Panc1 (cell line): ENCODE measurements at regions not wholly inside any gene's neighbourhood (a gene's known extent, or its start where the extent isn't known, plus 50 kb on each side); places are given as distances from the start of the nearest gene placed in this dataset.
"Not testable (repeated sequence)": the region's sequence is repeated elsewhere in the genome, so short reads cannot be mapped to it uniquely, and the experiment has no call there.

Experiments
- ATAC-seq: fragments of 200-7000 bp; cut with Tn5 transposase; 2 replicates; pipeline ENCODE4 v1.9.1; 2020; ENCODE audit warnings: mild to moderate bottlenecking, moderate library complexity
- BruUV-seq: library from RNA; stranded (reverse); fragments of 400-500 nt; replicated peaks from 2 replicates; lab custom pipeline; 2021; lab: Mats Ljungman, UMichigan
- CTCF ChIA-PET: fragments of 300-600 bp; sonication (Branson Sonifier 250); formaldehyde crosslinking; loops from one replicate; lab custom pipeline; 2022; ENCODE audit warnings: antibody characterized with exemption; lab: Charles Lee
- POLR2A ChIA-PET: fragments of 300-600 bp; sonication (Branson Sonifier 250); formaldehyde crosslinking; loops from one replicate; lab custom pipeline; 2022; ENCODE audit warnings: antibody characterized with exemption; lab: Charles Lee
- DNase-seq: peaks from one replicate; pipeline ENCODE4 v3.0.0-alpha.2; 2010; ENCODE audit warnings: low read depth, low spot score
- H3K27ac ChIP-seq: 2 replicates; pipeline ENCODE4 v1.5.1; 2011; ENCODE audit warnings: mild to moderate bottlenecking, low read length, inconsistent platforms
- H3K27me3 ChIP-seq: fragments of 200-500 bp; sonication (Bioruptor generic); 2 replicates; pipeline ENCODE4 v1.6.0; 2014; ENCODE audit warnings: low read length, inconsistent platforms; ENCODE audit not compliant: control insufficient read depth, insufficient read depth
- H3K36me3 ChIP-seq: fragments of 200-500 bp; sonication (Bioruptor generic); 2 replicates; pipeline ENCODE4 v1.5.1; 2014; ENCODE audit warnings: inconsistent platforms, mild to moderate bottlenecking, low read length, moderate library complexity; ENCODE audit not compliant: control insufficient read depth, insufficient read depth
- H3K4me1 ChIP-seq: 2 replicates; pipeline ENCODE4 v1.5.1; 2011; ENCODE audit warnings: inconsistent platforms, mild to moderate bottlenecking, low read length, moderate library complexity; ENCODE audit not compliant: control insufficient read depth, insufficient read depth
- H3K4me3 ChIP-seq, 2 experiments: 2 replicates each; pipeline ENCODE4 v1.5.1; 2011 to 2012; ENCODE audit warnings: low read depth in 2 of 2, low read length in 2 of 2, mild to moderate bottlenecking in 2 of 2, inconsistent platforms in 1 of 2, moderate library complexity in 1 of 2
- H3K9me3 ChIP-seq: fragments of 200-500 bp; sonication (Bioruptor generic); 2 replicates; pipeline ENCODE4 v1.5.1; 2014; ENCODE audit warnings: low read depth, mild to moderate bottlenecking, inconsistent platforms, low read length, moderate library complexity; ENCODE audit not compliant: control insufficient read depth, insufficient read depth
- POLR2AphosphoS5 ChIP-seq: IDR thresholded peaks from 2 replicates; pipeline ENCODE4 v1.6.1; 2012; ENCODE audit warnings: mild to moderate bottlenecking, low read depth, low read length, moderate library complexity
- SIN3A ChIP-seq: IDR thresholded peaks from 2 replicates; pipeline ENCODE4 v1.6.1; 2012; ENCODE audit warnings: low read depth, mild to moderate bottlenecking, low read length, moderate library complexity, borderline replicate concordance; ENCODE audit not compliant: insufficient read depth
- TCF7L2 ChIP-seq: IDR thresholded peaks from 2 replicates; pipeline ENCODE4 v1.6.1; 2011; ENCODE audit warnings: mild to moderate bottlenecking, low read depth, low read length, inconsistent platforms
- in situ Hi-C: cut with HindIII; loops from 2 replicates; pipeline ENCODE4 v1.10.0; 2016; ENCODE audit warnings: low sequenced_read_pairs, low pct_unique_long_range_greater_than_20kb
- intact Hi-C: fragments of 100-400 bp; cut with micrococcal nuclease; formaldehyde crosslinking; loops from one replicate; pipeline ENCODE4 v1.10.0; 2022; ENCODE audit not compliant: unreplicated experiment
- TF ChIP-seq, protein P1 (sequence below): fragments of 450-650 bp; IDR thresholded peaks from 2 replicates; pipeline ENCODE4 v1.5.1; 2017; ENCODE audit warnings: mild to moderate bottlenecking
- TF ChIP-seq, protein P2 (sequence below), 2 experiments: IDR thresholded peaks; 2 replicates each; pipeline ENCODE4 v1.6.1; 2011 to 2012; ENCODE audit warnings: low read depth in 2 of 2, control low read depth in 1 of 2, low read length in 1 of 2, mild to moderate bottlenecking in 1 of 2, moderate library complexity in 1 of 2; ENCODE audit not compliant: insufficient read depth in 1 of 2

DNA sequence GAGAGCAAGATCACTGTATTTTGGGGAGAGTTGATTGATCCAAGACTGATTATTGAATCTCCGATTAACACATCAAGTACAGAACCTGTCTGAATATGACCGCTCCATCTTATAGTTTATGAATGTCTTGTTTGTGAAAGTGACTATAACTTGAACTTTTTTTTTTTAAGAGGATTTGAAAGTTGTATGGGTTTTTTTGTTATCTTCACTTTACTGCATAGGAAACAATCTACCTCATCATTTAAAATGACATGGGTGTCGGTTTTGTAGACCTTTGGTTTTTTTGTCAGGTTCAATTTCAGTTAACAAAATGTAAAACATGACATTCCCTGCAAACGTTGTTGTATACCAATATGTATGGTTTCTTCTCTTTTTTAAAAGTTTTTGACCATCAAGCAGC, 103.0 kb upstream of the NUDT6 start:
- TF ChIP-seq, protein P1, sequence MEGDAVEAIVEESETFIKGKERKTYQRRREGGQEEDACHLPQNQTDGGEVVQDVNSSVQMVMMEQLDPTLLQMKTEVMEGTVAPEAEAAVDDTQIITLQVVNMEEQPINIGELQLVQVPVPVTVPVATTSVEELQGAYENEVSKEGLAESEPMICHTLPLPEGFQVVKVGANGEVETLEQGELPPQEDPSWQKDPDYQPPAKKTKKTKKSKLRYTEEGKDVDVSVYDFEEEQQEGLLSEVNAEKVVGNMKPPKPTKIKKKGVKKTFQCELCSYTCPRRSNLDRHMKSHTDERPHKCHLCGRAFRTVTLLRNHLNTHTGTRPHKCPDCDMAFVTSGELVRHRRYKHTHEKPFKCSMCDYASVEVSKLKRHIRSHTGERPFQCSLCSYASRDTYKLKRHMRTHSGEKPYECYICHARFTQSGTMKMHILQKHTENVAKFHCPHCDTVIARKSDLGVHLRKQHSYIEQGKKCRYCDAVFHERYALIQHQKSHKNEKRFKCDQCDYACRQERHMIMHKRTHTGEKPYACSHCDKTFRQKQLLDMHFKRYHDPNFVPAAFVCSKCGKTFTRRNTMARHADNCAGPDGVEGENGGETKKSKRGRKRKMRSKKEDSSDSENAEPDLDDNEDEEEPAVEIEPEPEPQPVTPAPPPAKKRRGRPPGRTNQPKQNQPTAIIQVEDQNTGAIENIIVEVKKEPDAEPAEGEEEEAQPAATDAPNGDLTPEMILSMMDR: no peak
- TF ChIP-seq POLR2AphosphoS5: no peak
- no peak for TF ChIP-seq TCF7L2
- no peak for TF ChIP-seq SIN3A
- TF ChIP-seq, protein P2, sequence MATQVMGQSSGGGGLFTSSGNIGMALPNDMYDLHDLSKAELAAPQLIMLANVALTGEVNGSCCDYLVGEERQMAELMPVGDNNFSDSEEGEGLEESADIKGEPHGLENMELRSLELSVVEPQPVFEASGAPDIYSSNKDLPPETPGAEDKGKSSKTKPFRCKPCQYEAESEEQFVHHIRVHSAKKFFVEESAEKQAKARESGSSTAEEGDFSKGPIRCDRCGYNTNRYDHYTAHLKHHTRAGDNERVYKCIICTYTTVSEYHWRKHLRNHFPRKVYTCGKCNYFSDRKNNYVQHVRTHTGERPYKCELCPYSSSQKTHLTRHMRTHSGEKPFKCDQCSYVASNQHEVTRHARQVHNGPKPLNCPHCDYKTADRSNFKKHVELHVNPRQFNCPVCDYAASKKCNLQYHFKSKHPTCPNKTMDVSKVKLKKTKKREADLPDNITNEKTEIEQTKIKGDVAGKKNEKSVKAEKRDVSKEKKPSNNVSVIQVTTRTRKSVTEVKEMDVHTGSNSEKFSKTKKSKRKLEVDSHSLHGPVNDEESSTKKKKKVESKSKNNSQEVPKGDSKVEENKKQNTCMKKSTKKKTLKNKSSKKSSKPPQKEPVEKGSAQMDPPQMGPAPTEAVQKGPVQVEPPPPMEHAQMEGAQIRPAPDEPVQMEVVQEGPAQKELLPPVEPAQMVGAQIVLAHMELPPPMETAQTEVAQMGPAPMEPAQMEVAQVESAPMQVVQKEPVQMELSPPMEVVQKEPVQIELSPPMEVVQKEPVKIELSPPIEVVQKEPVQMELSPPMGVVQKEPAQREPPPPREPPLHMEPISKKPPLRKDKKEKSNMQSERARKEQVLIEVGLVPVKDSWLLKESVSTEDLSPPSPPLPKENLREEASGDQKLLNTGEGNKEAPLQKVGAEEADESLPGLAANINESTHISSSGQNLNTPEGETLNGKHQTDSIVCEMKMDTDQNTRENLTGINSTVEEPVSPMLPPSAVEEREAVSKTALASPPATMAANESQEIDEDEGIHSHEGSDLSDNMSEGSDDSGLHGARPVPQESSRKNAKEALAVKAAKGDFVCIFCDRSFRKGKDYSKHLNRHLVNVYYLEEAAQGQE (IDR thresholded peaks at IDR 0.05; ENCODE audit: insufficient read depth in 1 of 2, low read depth in 2 of 2, low read length in 1 of 2): no peak
- Histone ChIP-seq H3K27ac (no peak overlapping the region), H3K4me3 (no peak overlapping the region), H3K36me3 (no peaks in the 10 kb centered on the region; the same call in 1 of the 2 replicates), H3K27me3 (no peaks in the 10 kb centered on the region), H3K4me1 (no peaks in the 10 kb centered on the region), H3K9me3 (no peaks in the 10 kb centered on the region)
- DNase-seq: no peak
- ATAC-seq: no peak
- BruUV-seq: no TSS peak
- CTCF ChIA-PET: no interaction called here
- intact Hi-C loops (no loop called here), in situ Hi-C loops (no loop called here)
- POLR2A ChIA-PET: no interaction called here

GRCh38 chr4:123026015-123026414, 103.6 kb upstream of the NUDT6 start:
- H3K9me3 ChIP-seq, H3K4me3 ChIP-seq, DNase-seq, CTCF ChIA-PET, ATAC-seq, H3K36me3 ChIP-seq, POLR2A ChIA-PET, H3K4me1 ChIP-seq, in situ Hi-C loops, BruUV-seq, H3K27ac ChIP-seq, H3K27me3 ChIP-seq, intact Hi-C loops: not testable (repeated sequence)

DNA sequence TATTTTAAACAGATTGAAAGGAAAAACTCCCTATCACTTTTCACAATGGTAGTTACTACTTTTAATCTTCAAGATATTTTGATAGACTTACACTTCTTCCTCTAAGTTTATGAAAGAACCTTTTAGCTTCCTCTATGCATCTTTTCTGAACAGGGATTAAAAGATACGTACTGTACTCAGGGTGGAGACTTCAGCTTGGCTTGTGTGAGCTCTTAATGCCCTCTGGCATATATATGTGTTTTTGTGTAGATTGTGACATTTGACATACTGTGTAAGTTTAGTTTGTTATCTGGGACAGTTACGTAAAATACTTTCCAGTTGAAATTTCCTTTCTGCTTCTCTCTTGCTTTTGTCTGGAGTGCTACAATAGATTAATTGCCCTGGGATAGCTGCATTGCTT, 109.3 kb upstream of the NUDT6 start:
- no peaks in the 10 kb centered on the region for H3K9me3 ChIP-seq
- no peak for TF ChIP-seq SIN3A
- TF ChIP-seq, protein P1: no peak
- TF ChIP-seq, protein P2 (IDR thresholded peaks at IDR 0.05; ENCODE audit: insufficient read depth in 1 of 2, low read depth in 2 of 2, low read length in 1 of 2): no peak
- TF ChIP-seq TCF7L2: no peak
- no peak for TF ChIP-seq POLR2AphosphoS5
- ChIA-PET CTCF (no interaction called here), POLR2A (no interaction called here)
- H3K27me3 ChIP-seq: no peaks in the 10 kb centered on the region
- no peaks in the 10 kb centered on the region for H3K4me1 ChIP-seq
- intact Hi-C loops: no loop called here
- in situ Hi-C loops: no loop called here
- no peak overlapping the region for H3K27ac ChIP-seq
- H3K36me3 ChIP-seq: no peaks in the 10 kb centered on the region; the same call in 1 of the 2 replicates
- ATAC-seq (no peak), DNase-seq (no peak)
- no TSS peak for BruUV-seq
- H3K4me3 ChIP-seq: no peak overlapping the region
